ENCODE measurements at regions not wholly inside any gene's neighbourhood (a gene's known extent, or its start where the extent isn't known, plus 50 kb on each side); places are given as distances from the start of the nearest gene placed in this dataset.

GRCh38 chr11:70842701-70843100 lies 409.7 kb downstream of the SHANK2 start:
- H3K4me1 ChIP-seq: no peaks in the 10 kb centered on the region
- intact Hi-C loops (cut with DNase I): no loop called here
- 85 to 92% methylated on average over 10 to 11 of the region's 14 CpGs for WGBS, 2 donors
- H3K27ac ChIP-seq: no peak overlapping the region
- no peaks in the 10 kb centered on the region for H3K9me3 ChIP-seq
- no peak for DNase-seq
- no peaks in the 10 kb centered on the region for H3K27me3 ChIP-seq
- H3K36me3 ChIP-seq: no peaks in the 10 kb centered on the region
- no peak overlapping the region for H3K4me3 ChIP-seq (replicated peaks in 1 of 3)
- TF ChIP-seq POLR2A (IDR thresholded peaks at IDR 0.05) (no peak), CTCF (IDR thresholded peaks at IDR 0.05) (no peak)

DNA sequence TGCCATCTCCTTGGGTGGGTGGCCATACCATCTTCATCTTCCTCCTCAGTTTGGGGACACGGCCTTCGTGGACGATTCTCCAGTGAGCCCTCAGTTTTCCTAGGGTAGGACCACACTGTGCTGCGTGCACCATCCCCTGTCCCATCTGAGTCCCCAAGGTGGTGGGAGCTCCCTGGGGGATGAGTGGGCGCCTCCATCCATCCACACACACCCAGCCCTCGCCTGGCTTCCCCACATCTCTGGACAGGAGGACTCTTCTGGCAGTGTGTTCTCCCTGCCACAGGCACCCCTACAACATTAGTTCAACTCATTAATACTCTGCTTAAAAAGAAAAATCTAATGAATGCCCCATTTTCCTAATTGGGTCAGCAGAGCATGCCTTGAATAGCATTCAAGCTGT lies 408.5 kb downstream of the SHANK2 start:
- intact Hi-C loops (cut with DNase I): no loop called here
- Histone ChIP-seq H3K4me3 (replicated peaks in 1 of 3) (no peak overlapping the region), H3K36me3 (no peaks in the 10 kb centered on the region), H3K4me1 (no peaks in the 10 kb centered on the region), H3K27ac (no peak overlapping the region), H3K27me3 (no peaks in the 10 kb centered on the region), H3K9me3 (no peaks in the 10 kb centered on the region)
- TF ChIP-seq CTCF (IDR thresholded peaks at IDR 0.05) (no peak), POLR2A (IDR thresholded peaks at IDR 0.05) (no peak)
- DNase-seq: no peak
- 92 to 100% methylated on average over 3 to 6 of the region's 6 CpGs for WGBS, 2 donors

GRCh38 chr11:70844387-70844786 lies 408.0 kb downstream of the SHANK2 start:
- TF ChIP-seq CTCF (IDR thresholded peaks at IDR 0.05) (no peak), POLR2A (IDR thresholded peaks at IDR 0.05) (no peak)
- Histone ChIP-seq H3K36me3 (no peaks in the 10 kb centered on the region), H3K9me3 (no peaks in the 10 kb centered on the region), H3K27ac (no peak overlapping the region), H3K27me3 (no peaks in the 10 kb centered on the region), H3K4me3 (replicated peaks in 1 of 3) (no peak overlapping the region), H3K4me1 (no peaks in the 10 kb centered on the region)
- DNase-seq: no peak
- intact Hi-C loops (cut with DNase I): no loop called here
- WGBS, 2 donors: 91 to 95% methylated on average over 14 of the region's 14 CpGs

- no peak for TF ChIP-seq CTCF (IDR thresholded peaks at IDR 0.05)
- no peak for TF ChIP-seq POLR2A (IDR thresholded peaks at IDR 0.05)
- WGBS, 2 donors: 74 to 78% methylated on average over 14 to 16 of the region's 16 CpGs
- no peaks in the 10 kb centered on the region for H3K9me3 ChIP-seq
- H3K27ac ChIP-seq: no peak overlapping the region
- H3K36me3 ChIP-seq: no peaks in the 10 kb centered on the region
- no peaks in the 10 kb centered on the region for H3K27me3 ChIP-seq
- H3K4me3 ChIP-seq (replicated peaks in 1 of 3): no peak overlapping the region
- H3K4me1 ChIP-seq: peaks cover under 1 to 4% of the 10 kb centered on the region in 2 donors
- intact Hi-C loops (cut with DNase I): no loop called here
- no peak for DNase-seq
Observed at GRCh38 chr11:70845591-70846041, 406.8 kb downstream of the SHANK2 start.

DNA sequence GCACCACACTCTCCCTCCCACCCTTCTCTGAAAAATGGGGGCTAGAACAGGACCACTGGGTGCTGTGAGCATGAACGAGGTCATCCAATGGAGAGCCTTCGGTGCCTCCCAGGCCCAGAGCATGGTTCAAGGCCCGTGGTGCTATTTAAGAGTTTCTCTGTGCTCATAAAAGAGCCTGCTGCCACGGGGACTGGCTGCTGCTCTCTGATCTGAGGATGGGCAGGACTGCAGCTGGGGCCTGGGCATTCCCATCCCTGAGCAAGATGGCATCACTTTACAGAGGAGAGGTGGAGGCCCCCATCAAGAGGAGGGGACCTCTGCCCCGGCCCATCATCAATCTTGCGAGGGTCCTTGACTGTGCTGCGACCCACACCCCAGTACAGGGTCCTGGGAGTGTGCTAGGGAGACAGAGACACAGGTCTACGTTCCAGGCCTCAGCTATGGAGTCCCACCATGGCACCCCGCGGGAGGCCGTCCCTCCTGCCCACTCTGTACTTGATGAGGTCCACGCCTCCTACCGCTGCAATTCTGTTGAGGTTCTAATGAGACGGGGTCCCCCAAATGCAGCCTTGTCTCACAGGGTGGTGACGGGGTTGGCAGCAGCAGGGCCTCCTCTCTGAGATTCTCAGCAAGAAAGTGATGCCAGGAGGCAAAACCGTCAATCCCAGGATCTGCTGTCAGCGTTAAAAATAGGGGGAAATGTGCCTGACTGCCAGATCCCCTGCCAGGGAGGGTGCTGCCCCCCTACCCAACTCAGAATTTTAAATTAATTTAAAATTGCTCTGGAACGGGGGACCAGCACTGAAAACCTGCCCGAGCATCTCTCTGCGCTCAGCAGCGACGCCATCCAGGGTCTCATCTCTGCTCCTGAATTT lies 405.4 kb downstream of the SHANK2 start:
- H3K4me1 ChIP-seq: peaks cover 11 to 18% of the 10 kb centered on the region in 2 donors
- TF ChIP-seq POLR2A (IDR thresholded peaks at IDR 0.05): no peak
- no peak for TF ChIP-seq CTCF (IDR thresholded peaks at IDR 0.05)
- 90 to 96% methylated on average over 14 to 22 of the region's 22 CpGs for WGBS, 2 donors

More for the DNA sequence above, 405.4 kb downstream of the SHANK2 start:
- no peaks in the 10 kb centered on the region for H3K27me3 ChIP-seq
- H3K27ac ChIP-seq: no peak overlapping the region
- DNase-seq: no peak
- no peak overlapping the region for H3K4me3 ChIP-seq (replicated peaks in 1 of 3)
- H3K36me3 ChIP-seq: no peaks in the 10 kb centered on the region
- intact Hi-C loops (cut with DNase I): no loop called here
- no peaks in the 10 kb centered on the region for H3K9me3 ChIP-seq

Measured in thyroid gland (tissue), 4 donors.